Neutrophil (primary cell): ENCODE measurements at regions not wholly inside any gene's neighbourhood (a gene's known extent, or its start where the extent isn't known, plus 50 kb on each side); places are given as distances from the start of the nearest gene placed in this dataset.

Experiments used
- H3K27ac ChIP-seq: fragments of 200-600 bp; sonication (generic); 2 replicates; pipeline ENCODE4 v1.5.1; 2016; ENCODE audit warnings: mild to moderate bottlenecking, moderate library complexity
- H3K27me3 ChIP-seq: fragments of 200-600 bp; sonication (generic); 2 replicates; pipeline ENCODE4 v1.6.0; 2016; ENCODE audit warnings: mild to moderate bottlenecking
- H3K36me3 ChIP-seq: fragments of 200-600 bp; sonication (generic); 2 replicates; pipeline ENCODE4 v1.5.1; 2017
- H3K4me1 ChIP-seq, 2 experiments: fragments of 200-600 bp in 1 of 2; sonication (generic) in 1 of 2; 1 replicate in 1 of 2; 2 replicates in 1 of 2; pipeline versions ENCODE4 v1.5.1 to v1.6.1; 2013 to 2016; ENCODE audit warnings: low read depth in 1 of 2, low read length in 1 of 2, mild to moderate bottlenecking in 1 of 2, moderate library complexity in 1 of 2; ENCODE audit not compliant: control insufficient read depth in 1 of 2, insufficient read depth in 1 of 2
- H3K4me3 ChIP-seq, 2 experiments: fragments of 200-600 bp in 1 of 2; sonication (generic) in 1 of 2; 1 replicate in 1 of 2; 2 replicates in 1 of 2; pipeline ENCODE4 v1.5.1; 2013 to 2016; ENCODE audit warnings: low read depth in 1 of 2, low read length in 1 of 2, mild to moderate bottlenecking in 1 of 2, moderate library complexity in 1 of 2
- H3K9me3 ChIP-seq: fragments of 200-600 bp; sonication (generic); 2 replicates; pipeline ENCODE4 v1.5.1; 2016
- TF ChIP-seq, protein P1 (sequence below): fragments of 200-600 bp; sonication (generic); IDR thresholded peaks from 2 replicates; pipeline ENCODE4 v1.5.1; 2016; ENCODE audit warnings: antibody characterized with exemption

DNA sequence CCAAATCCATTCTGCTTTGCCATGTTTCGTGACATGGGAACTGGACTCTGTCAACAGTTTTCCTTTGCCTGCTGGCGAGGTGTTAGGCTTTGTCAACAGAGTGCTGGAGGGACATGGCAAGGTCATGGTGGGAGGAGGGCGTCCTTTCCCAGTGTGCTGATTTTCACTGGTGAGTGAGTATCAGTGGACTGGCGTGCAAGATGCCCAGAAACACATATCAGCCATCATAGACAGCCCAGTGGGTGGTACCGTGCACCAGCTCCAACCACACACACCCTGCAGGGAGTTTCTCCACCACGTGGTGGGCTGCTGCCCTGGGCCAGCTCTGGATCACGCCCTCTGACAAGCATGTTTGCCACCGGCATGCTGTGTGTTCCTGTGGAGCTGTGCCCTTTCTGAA, 50.0 kb upstream of the ABL1 start:
- Histone ChIP-seq H3K4me1 (no peaks in the 10 kb centered on the region), H3K4me3 (no peak overlapping the region), H3K27me3 (no peaks in the 10 kb centered on the region), H3K9me3 (peaks cover 3% of the 10 kb centered on the region), H3K36me3 (no peaks in the 10 kb centered on the region), H3K27ac (no peak overlapping the region)
- TF ChIP-seq, protein P1, sequence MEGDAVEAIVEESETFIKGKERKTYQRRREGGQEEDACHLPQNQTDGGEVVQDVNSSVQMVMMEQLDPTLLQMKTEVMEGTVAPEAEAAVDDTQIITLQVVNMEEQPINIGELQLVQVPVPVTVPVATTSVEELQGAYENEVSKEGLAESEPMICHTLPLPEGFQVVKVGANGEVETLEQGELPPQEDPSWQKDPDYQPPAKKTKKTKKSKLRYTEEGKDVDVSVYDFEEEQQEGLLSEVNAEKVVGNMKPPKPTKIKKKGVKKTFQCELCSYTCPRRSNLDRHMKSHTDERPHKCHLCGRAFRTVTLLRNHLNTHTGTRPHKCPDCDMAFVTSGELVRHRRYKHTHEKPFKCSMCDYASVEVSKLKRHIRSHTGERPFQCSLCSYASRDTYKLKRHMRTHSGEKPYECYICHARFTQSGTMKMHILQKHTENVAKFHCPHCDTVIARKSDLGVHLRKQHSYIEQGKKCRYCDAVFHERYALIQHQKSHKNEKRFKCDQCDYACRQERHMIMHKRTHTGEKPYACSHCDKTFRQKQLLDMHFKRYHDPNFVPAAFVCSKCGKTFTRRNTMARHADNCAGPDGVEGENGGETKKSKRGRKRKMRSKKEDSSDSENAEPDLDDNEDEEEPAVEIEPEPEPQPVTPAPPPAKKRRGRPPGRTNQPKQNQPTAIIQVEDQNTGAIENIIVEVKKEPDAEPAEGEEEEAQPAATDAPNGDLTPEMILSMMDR, result no peak
